ENCODE measurements at regions not wholly inside any gene's neighbourhood (a gene's known extent, or its start where the extent isn't known, plus 50 kb on each side); places are given as distances from the start of the nearest gene placed in this dataset.

GRCh38 chr9:29339387-29339786, 1766.1 kb upstream of the C9orf72 start:
- no peak overlapping the region for H3K27ac ChIP-seq (ENCODE audit: low read length)
- H3F3A ChIP-seq (ENCODE audit: insufficient read depth, low read length) = no peaks in the 10 kb centered on the region
- H3K36me3 ChIP-seq (replicated peaks; ENCODE audit: insufficient read depth, low read length) = no peaks in the 10 kb centered on the region
- no peaks in the 10 kb centered on the region for H3K9me3 ChIP-seq (replicated peaks; ENCODE audit: insufficient read depth, low read length)
- no peaks in the 10 kb centered on the region for H4K20me1 ChIP-seq (ENCODE audit: insufficient read depth, low read length)
- H3K4me1 ChIP-seq (ENCODE audit: low read length) = no peaks in the 10 kb centered on the region
- no peaks in the 10 kb centered on the region for H3K27me3 ChIP-seq (replicated peaks; ENCODE audit: insufficient read depth, low read length)
- no peak for DNase-seq
- H2AFZ ChIP-seq (ENCODE audit: low read length) = no peak overlapping the region
- H3K79me2 ChIP-seq (ENCODE audit: low read length) = no peaks in the 10 kb centered on the region
- H3K9me2 ChIP-seq (replicated peaks; ENCODE audit: insufficient read depth, low read length) = no peaks in the 10 kb centered on the region
- H3K4me3 ChIP-seq (ENCODE audit: low read length) = no peak overlapping the region
- no peak overlapping the region for H3K4me2 ChIP-seq (ENCODE audit: low read depth, low read length)
- no peak overlapping the region for H3K9ac ChIP-seq (ENCODE audit: low read length)
- TF ChIP-seq EZH2phosphoT487 (IDR thresholded peaks at IDR 0.05; ENCODE audit: low read length) (no peak), EZH2 (optimal IDR thresholded peaks at IDR 0.05; ENCODE audit: low read depth, low read length) (no peak), CTCF (IDR thresholded peaks at IDR 0.05; ENCODE audit: low read length) (no peak)

GRCh38 chr9:29348999-29349398, 1775.7 kb upstream of the C9orf72 start:
- no peaks in the 10 kb centered on the region for H3K4me1 ChIP-seq (ENCODE audit: low read length)
- H3K9me2 ChIP-seq (replicated peaks; ENCODE audit: insufficient read depth, low read length) = no peaks in the 10 kb centered on the region
- DNase-seq = no peak

GRCh38 chr9:29389421-29389820, 1816.1 kb upstream of the C9orf72 start:
- no peak overlapping the region for H3K4me3 ChIP-seq (ENCODE audit: low read length)
- no peaks in the 10 kb centered on the region for H4K20me1 ChIP-seq (ENCODE audit: insufficient read depth, low read length)
- no peak overlapping the region for H3K9ac ChIP-seq (ENCODE audit: low read length)
- no peaks in the 10 kb centered on the region for H3F3A ChIP-seq (ENCODE audit: insufficient read depth, low read length)
- TF ChIP-seq EZH2 (optimal IDR thresholded peaks at IDR 0.05; ENCODE audit: low read depth, low read length) (no peak), CTCF (IDR thresholded peaks at IDR 0.05; ENCODE audit: low read length) (no peak), EZH2phosphoT487 (IDR thresholded peaks at IDR 0.05; ENCODE audit: low read length) (no peak)
- H3K4me2 ChIP-seq (ENCODE audit: low read depth, low read length) = no peak overlapping the region
- no peaks in the 10 kb centered on the region for H3K36me3 ChIP-seq (replicated peaks; ENCODE audit: insufficient read depth, low read length)
- no peaks in the 10 kb centered on the region for H3K27me3 ChIP-seq (replicated peaks; ENCODE audit: insufficient read depth, low read length)
- H3K9me3 ChIP-seq (replicated peaks; ENCODE audit: insufficient read depth, low read length) = no peaks in the 10 kb centered on the region
- no peak for DNase-seq
- no peak overlapping the region for H2AFZ ChIP-seq (ENCODE audit: low read length)
- H3K27ac ChIP-seq (ENCODE audit: low read length) = no peak overlapping the region
- H3K4me1 ChIP-seq (ENCODE audit: low read length) = no peaks in the 10 kb centered on the region
- H3K9me2 ChIP-seq (replicated peaks; ENCODE audit: insufficient read depth, low read length) = no peaks in the 10 kb centered on the region
- no peaks in the 10 kb centered on the region for H3K79me2 ChIP-seq (ENCODE audit: low read length)

More at GRCh38 chr9:29348999-29349398, 1775.7 kb upstream of the C9orf72 start:
- Histone ChIP-seq H3K79me2 (ENCODE audit: low read length) (no peaks in the 10 kb centered on the region), H3K9ac (ENCODE audit: low read length) (no peak overlapping the region), H3F3A (ENCODE audit: insufficient read depth, low read length) (no peaks in the 10 kb centered on the region), H3K27me3 (replicated peaks; ENCODE audit: insufficient read depth, low read length) (no peaks in the 10 kb centered on the region), H3K4me3 (ENCODE audit: low read length) (no peak overlapping the region), H3K36me3 (replicated peaks; ENCODE audit: insufficient read depth, low read length) (no peaks in the 10 kb centered on the region), H3K4me2 (ENCODE audit: low read depth, low read length) (no peak overlapping the region), H2AFZ (ENCODE audit: low read length) (no peak overlapping the region), H3K27ac (ENCODE audit: low read length) (no peak overlapping the region), H4K20me1 (ENCODE audit: insufficient read depth, low read length) (no peaks in the 10 kb centered on the region), H3K9me3 (replicated peaks; ENCODE audit: insufficient read depth, low read length) (no peaks in the 10 kb centered on the region)
- TF ChIP-seq EZH2phosphoT487 (IDR thresholded peaks at IDR 0.05; ENCODE audit: low read length) (no peak), EZH2 (optimal IDR thresholded peaks at IDR 0.05; ENCODE audit: low read depth, low read length) (no peak), CTCF (IDR thresholded peaks at IDR 0.05; ENCODE audit: low read length) (no peak)
